ENCODE measurements at regions not wholly inside any gene's neighbourhood (a gene's known extent, or its start where the extent isn't known, plus 50 kb on each side); places are given as distances from the start of the nearest gene placed in this dataset.

GRCh38 chr14:104443391-104444158 lies 136.0 kb upstream of the C14orf180 start:
- H3K9me3 ChIP-seq (ENCODE audit: control insufficient read depth in 2 of 2, low read length in 2 of 2), result no peaks in the 10 kb centered on the region
- H3K27ac ChIP-seq (ENCODE audit: low read depth in 2 of 2, low read length in 2 of 2), result no peak overlapping the region
- H3K9ac ChIP-seq (ENCODE audit: low read depth in 1 of 2, low read length in 2 of 2), result no peak overlapping the region
- H3K36me3 ChIP-seq (ENCODE audit: control insufficient read depth in 2 of 2, insufficient read depth in 2 of 2, low read length in 2 of 2), result no peaks in the 10 kb centered on the region
- H3K4me3 ChIP-seq (ENCODE audit: low read length in 2 of 2), result no peak overlapping the region
- H3K4me1 ChIP-seq (ENCODE audit: control insufficient read depth in 2 of 2, insufficient read depth in 2 of 2, low read length in 2 of 2), result no peaks in the 10 kb centered on the region
- peaks cover 0 to 5% of the 10 kb centered on the region in 2 donors for H3K27me3 ChIP-seq (ENCODE audit: control insufficient read depth in 2 of 2, insufficient read depth in 2 of 2, low read length in 2 of 2)

- Histone ChIP-seq H3K27me3 (ENCODE audit: control insufficient read depth in 2 of 2, insufficient read depth in 2 of 2, low read length in 2 of 2) (peaks cover 0 to 5% of the 10 kb centered on the region in 2 donors), H3K27ac (ENCODE audit: low read depth in 2 of 2, low read length in 2 of 2) (no peak overlapping the region), H3K36me3 (ENCODE audit: control insufficient read depth in 2 of 2, insufficient read depth in 2 of 2, low read length in 2 of 2) (no peaks in the 10 kb centered on the region), H3K4me1 (ENCODE audit: control insufficient read depth in 2 of 2, insufficient read depth in 2 of 2, low read length in 2 of 2) (no peaks in the 10 kb centered on the region), H3K9ac (ENCODE audit: low read depth in 1 of 2, low read length in 2 of 2) (no peak overlapping the region), H3K4me3 (ENCODE audit: low read length in 2 of 2) (no peak overlapping the region), H3K9me3 (ENCODE audit: control insufficient read depth in 2 of 2, low read length in 2 of 2) (peaks cover 0 to 4% of the 10 kb centered on the region in 2 donors)
Measured at GRCh38 chr14:104444159-104445030, 135.2 kb upstream of the C14orf180 start.

- Histone ChIP-seq H3K4me1 (ENCODE audit: control insufficient read depth in 2 of 2, insufficient read depth in 2 of 2, low read length in 2 of 2) (no peaks in the 10 kb centered on the region), H3K27me3 (ENCODE audit: control insufficient read depth in 2 of 2, insufficient read depth in 2 of 2, low read length in 2 of 2) (peaks cover 0 to 5% of the 10 kb centered on the region in 2 donors), H3K9me3 (ENCODE audit: control insufficient read depth in 2 of 2, low read length in 2 of 2) (peaks cover 0 to 4% of the 10 kb centered on the region in 2 donors), H3K27ac (ENCODE audit: low read depth in 2 of 2, low read length in 2 of 2) (no peak overlapping the region), H3K4me3 (ENCODE audit: low read length in 2 of 2) (no peak overlapping the region), H3K36me3 (ENCODE audit: control insufficient read depth in 2 of 2, insufficient read depth in 2 of 2, low read length in 2 of 2) (no peaks in the 10 kb centered on the region), H3K9ac (ENCODE audit: low read depth in 1 of 2, low read length in 2 of 2) (no peak overlapping the region)
Measured at GRCh38 chr14:104445086-104445485, 134.5 kb upstream of the C14orf180 start.

DNA sequence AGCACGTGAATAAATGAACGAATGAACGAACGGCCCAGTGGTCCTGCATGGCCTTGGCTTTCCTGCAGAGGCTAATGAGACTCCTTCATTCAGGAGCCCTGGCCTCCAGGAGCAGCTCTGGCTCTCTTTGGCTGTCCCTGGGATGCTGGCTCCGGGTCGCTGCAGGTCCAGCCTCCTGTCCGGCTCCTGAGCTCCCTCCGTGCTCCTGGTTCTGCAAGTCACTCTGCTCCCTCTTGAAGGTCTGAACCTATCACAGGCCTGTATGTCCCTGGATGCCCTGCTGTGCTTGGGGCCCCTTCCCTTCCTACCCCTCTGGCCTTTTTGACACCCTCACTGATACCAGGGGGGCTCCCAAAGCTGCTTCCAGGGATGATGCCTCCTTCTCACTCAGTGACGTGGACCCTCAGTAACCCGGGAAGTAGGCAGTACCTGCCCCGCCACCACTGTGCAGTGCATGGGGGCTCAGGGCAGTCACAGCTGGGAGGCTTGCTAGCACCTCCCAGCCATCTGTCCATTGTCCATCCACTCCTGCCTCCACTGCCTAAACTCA lies 133.7 kb upstream of the C14orf180 start:
- Histone ChIP-seq H3K9ac (ENCODE audit: low read depth in 1 of 2, low read length in 2 of 2) (no peak overlapping the region), H3K4me1 (ENCODE audit: control insufficient read depth in 2 of 2, insufficient read depth in 2 of 2, low read length in 2 of 2) (no peaks in the 10 kb centered on the region), H3K9me3 (ENCODE audit: control insufficient read depth in 2 of 2, low read length in 2 of 2) (peaks cover 0 to 4% of the 10 kb centered on the region in 2 donors), H3K27ac (ENCODE audit: low read depth in 2 of 2, low read length in 2 of 2) (no peak overlapping the region), H3K27me3 (ENCODE audit: control insufficient read depth in 2 of 2, insufficient read depth in 2 of 2, low read length in 2 of 2) (peaks cover 0 to 5% of the 10 kb centered on the region in 2 donors), H3K4me3 (ENCODE audit: low read length in 2 of 2) (no peak overlapping the region), H3K36me3 (ENCODE audit: control insufficient read depth in 2 of 2, insufficient read depth in 2 of 2, low read length in 2 of 2) (no peaks in the 10 kb centered on the region)

DNA sequence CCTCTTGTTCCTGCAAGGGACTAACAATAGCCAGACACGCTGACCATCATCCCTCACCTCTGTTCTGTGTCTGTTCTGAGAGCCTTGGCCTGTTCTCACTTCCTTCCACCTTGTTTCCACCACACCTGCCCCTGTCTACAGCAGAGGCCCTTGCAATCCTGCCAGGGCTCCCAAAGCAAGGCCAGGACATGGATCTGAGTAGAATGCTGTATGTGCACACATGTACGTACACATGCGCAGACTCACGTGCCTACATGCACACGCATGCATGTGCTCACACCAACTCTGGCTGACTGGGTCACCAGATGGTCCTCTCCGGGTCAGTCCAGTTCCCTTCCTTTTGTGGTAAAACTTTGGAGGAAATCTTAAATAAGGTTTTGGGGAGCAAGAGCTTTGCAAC lies 133.0 kb upstream of the C14orf180 start:
- Histone ChIP-seq H3K36me3 (ENCODE audit: control insufficient read depth in 2 of 2, insufficient read depth in 2 of 2, low read length in 2 of 2) (no peaks in the 10 kb centered on the region), H3K9ac (ENCODE audit: low read depth in 1 of 2, low read length in 2 of 2) (no peak overlapping the region), H3K4me1 (ENCODE audit: control insufficient read depth in 2 of 2, insufficient read depth in 2 of 2, low read length in 2 of 2) (no peaks in the 10 kb centered on the region), H3K27ac (ENCODE audit: low read depth in 2 of 2, low read length in 2 of 2) (no peak overlapping the region), H3K4me3 (ENCODE audit: low read length in 2 of 2) (no peak overlapping the region), H3K27me3 (ENCODE audit: control insufficient read depth in 2 of 2, insufficient read depth in 2 of 2, low read length in 2 of 2) (peaks cover 0 to 5% of the 10 kb centered on the region in 2 donors), H3K9me3 (ENCODE audit: control insufficient read depth in 2 of 2, low read length in 2 of 2) (peaks cover 0 to 4% of the 10 kb centered on the region in 2 donors)

GRCh38 chr14:104447750-104448149 lies 131.8 kb upstream of the C14orf180 start:
- H3K9ac ChIP-seq (ENCODE audit: low read depth in 1 of 2, low read length in 2 of 2), result no peak overlapping the region
- H3K9me3 ChIP-seq (ENCODE audit: control insufficient read depth in 2 of 2, low read length in 2 of 2), result peaks cover 0 to 4% of the 10 kb centered on the region in 2 donors
- no peaks in the 10 kb centered on the region for H3K4me1 ChIP-seq (ENCODE audit: control insufficient read depth in 2 of 2, insufficient read depth in 2 of 2, low read length in 2 of 2)
- no peak overlapping the region for H3K4me3 ChIP-seq (ENCODE audit: low read length in 2 of 2)
- no peak overlapping the region for H3K27ac ChIP-seq (ENCODE audit: low read depth in 2 of 2, low read length in 2 of 2)
- no peaks in the 10 kb centered on the region for H3K36me3 ChIP-seq (ENCODE audit: control insufficient read depth in 2 of 2, insufficient read depth in 2 of 2, low read length in 2 of 2)
- peaks cover 0 to 5% of the 10 kb centered on the region in 2 donors for H3K27me3 ChIP-seq (ENCODE audit: control insufficient read depth in 2 of 2, insufficient read depth in 2 of 2, low read length in 2 of 2)

- Histone ChIP-seq H3K27me3 (ENCODE audit: control insufficient read depth in 2 of 2, insufficient read depth in 2 of 2, low read length in 2 of 2) (peaks cover 0 to 5% of the 10 kb centered on the region in 2 donors), H3K27ac (ENCODE audit: low read depth in 2 of 2, low read length in 2 of 2) (no peak overlapping the region), H3K9me3 (ENCODE audit: control insufficient read depth in 2 of 2, low read length in 2 of 2) (peaks cover 0 to 4% of the 10 kb centered on the region in 2 donors), H3K4me1 (ENCODE audit: control insufficient read depth in 2 of 2, insufficient read depth in 2 of 2, low read length in 2 of 2) (no peaks in the 10 kb centered on the region), H3K36me3 (ENCODE audit: control insufficient read depth in 2 of 2, insufficient read depth in 2 of 2, low read length in 2 of 2) (no peaks in the 10 kb centered on the region), H3K4me3 (ENCODE audit: low read length in 2 of 2) (no peak overlapping the region), H3K9ac (ENCODE audit: low read depth in 1 of 2, low read length in 2 of 2) (no peak overlapping the region)
Measured at GRCh38 chr14:104448321-104448720, 131.2 kb upstream of the C14orf180 start.

DNA sequence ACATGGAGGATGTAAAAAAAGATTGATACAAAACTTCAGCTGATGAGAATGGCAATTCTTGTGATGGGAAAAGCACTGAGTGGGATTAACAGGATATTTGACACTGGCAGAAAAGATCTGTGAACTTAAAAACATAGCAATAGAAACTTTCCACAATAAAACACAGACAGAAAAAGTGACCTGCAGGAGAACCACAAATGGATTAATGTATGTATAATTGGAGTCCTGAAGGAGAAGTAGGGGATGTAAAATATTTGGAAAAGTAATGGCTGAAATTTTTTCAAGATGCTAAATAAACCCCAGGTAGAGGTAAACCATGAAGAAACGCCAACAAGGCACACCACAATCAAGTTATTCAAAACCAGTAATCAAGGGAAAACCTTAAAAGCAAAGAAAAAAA lies 130.8 kb upstream of the C14orf180 start:
- Histone ChIP-seq H3K4me1 (ENCODE audit: control insufficient read depth in 2 of 2, insufficient read depth in 2 of 2, low read length in 2 of 2) (no peaks in the 10 kb centered on the region), H3K27ac (ENCODE audit: low read depth in 2 of 2, low read length in 2 of 2) (no peak overlapping the region), H3K27me3 (ENCODE audit: control insufficient read depth in 2 of 2, insufficient read depth in 2 of 2, low read length in 2 of 2) (peaks cover 0 to 5% of the 10 kb centered on the region in 2 donors), H3K36me3 (ENCODE audit: control insufficient read depth in 2 of 2, insufficient read depth in 2 of 2, low read length in 2 of 2) (no peaks in the 10 kb centered on the region), H3K4me3 (ENCODE audit: low read length in 2 of 2) (no peak overlapping the region), H3K9me3 (ENCODE audit: control insufficient read depth in 2 of 2, low read length in 2 of 2) (peaks cover 0 to 4% of the 10 kb centered on the region in 2 donors), H3K9ac (ENCODE audit: low read depth in 1 of 2, low read length in 2 of 2) (no peak overlapping the region)

- Histone ChIP-seq H3K4me3 (ENCODE audit: low read length in 2 of 2) (no peak overlapping the region), H3K9ac (ENCODE audit: low read depth in 1 of 2, low read length in 2 of 2) (no peak overlapping the region), H3K4me1 (ENCODE audit: control insufficient read depth in 2 of 2, insufficient read depth in 2 of 2, low read length in 2 of 2) (no peaks in the 10 kb centered on the region), H3K36me3 (ENCODE audit: control insufficient read depth in 2 of 2, insufficient read depth in 2 of 2, low read length in 2 of 2) (no peaks in the 10 kb centered on the region), H3K9me3 (ENCODE audit: control insufficient read depth in 2 of 2, low read length in 2 of 2) (peaks cover 0 to 4% of the 10 kb centered on the region in 2 donors), H3K27ac (ENCODE audit: low read depth in 2 of 2, low read length in 2 of 2) (no peak overlapping the region), H3K27me3 (ENCODE audit: control insufficient read depth in 2 of 2, insufficient read depth in 2 of 2, low read length in 2 of 2) (peaks cover 0 to 5% of the 10 kb centered on the region in 2 donors)
Measured at GRCh38 chr14:104450811-104451401, 128.7 kb upstream of the C14orf180 start.
